Right lung (tissue), 2 donors: ENCODE measurements at regions not wholly inside any gene's neighbourhood (a gene's known extent, or its start where the extent isn't known, plus 50 kb on each side); places are given as distances from the start of the nearest gene placed in this dataset.
"Not testable (repeated sequence)": the region's sequence is repeated elsewhere in the genome, so short reads cannot be mapped to it uniquely, and the experiment has no call there.

Source experiments
- DNase-seq, 2 donors: peaks; one replicate each; pipeline ENCODE4 v3.0.0-alpha.2; 2013

GRCh38 chr12:24361877-24362580 lies 412.6 kb upstream of the SOX5 start:
- no peak for DNase-seq

DNA sequence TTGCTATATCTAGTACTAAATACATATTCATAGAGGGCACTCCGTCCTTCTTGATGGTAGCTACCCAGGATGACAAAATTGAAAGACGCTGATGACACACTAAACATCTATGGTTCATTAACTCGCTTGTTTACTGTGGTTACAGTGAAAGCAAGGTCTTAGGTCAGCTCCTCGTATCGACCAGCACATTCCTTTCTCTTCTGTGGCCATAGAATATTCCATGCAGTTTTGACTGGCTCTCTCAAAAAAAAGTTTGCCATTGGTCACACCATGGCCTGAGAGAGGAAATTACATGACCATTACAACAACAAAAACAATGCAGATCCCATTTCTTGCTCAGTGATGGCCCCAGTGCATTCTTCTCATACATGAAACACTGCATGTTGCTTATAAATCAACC lies 411.4 kb upstream of the SOX5 start:
- no peak for DNase-seq

GRCh38 chr12:24360461-24360860 lies 411.0 kb upstream of the SOX5 start:
- no peak for DNase-seq

DNA sequence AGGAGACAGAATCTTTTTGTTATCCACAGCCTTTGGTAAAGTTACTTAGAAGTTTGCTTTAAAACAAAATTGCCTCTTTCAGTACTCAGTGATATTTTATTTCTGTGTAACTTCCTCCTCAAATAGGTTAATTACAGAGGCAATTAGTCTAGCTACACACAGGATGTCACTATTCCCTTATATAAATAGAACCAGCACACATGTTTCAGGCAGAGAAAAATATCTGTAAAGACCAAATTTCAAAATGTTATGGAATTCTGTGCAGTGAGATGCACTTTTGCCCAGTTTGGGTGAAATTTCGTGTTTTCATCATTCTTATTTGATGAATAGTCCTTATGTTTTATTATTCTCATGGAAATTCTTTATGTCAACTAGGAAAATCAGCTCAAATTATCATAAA lies 410.6 kb upstream of the SOX5 start:
- no peak for DNase-seq

GRCh38 chr12:24359418-24359817 lies 409.9 kb upstream of the SOX5 start:
- DNase-seq = no peak

DNA sequence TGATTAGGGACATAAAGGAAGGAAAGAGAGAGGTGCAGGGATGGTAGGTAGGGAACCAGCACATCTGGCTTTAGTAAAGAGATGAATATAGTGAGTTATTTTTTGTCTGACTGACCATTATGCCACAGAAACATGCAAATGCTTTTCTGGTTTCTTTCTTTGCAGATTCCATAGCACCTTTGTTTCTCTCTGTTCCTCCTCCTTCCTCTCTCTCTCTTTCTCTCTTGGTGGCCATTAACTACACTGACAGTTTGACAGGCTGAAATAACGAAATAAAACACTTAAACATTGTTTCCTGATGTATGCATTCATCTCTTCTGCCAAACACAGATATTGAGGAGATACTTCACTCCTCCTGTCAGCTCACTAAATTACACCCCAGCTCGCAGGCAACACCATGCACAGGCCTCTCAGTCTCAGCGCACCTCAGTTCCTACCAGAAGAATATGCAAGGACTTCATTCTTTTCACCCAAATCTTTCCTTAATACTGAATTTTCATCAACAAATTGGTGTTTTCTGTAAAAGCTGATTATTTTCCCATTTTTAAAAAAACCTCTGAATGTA lies 406.9 kb upstream of the SOX5 start:
- no peak for DNase-seq

DNA sequence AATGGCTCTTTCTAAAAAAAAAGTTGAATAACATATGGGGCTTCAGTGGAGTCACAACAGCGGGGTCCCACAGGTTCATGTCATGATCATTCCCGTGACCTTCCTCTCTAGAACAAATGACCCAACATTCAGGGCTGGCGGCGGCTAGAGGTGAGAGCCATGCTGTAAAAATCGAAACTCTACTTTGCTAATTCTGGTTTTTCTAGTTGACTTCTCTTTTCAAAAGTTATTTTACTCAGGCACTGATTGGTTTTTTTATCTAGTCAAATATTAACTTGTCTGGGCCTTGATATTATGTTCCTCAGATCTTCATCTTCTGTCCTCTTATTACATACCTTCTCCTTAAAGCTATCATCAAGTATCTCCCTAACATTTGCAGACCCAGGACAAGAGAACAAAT lies 402.9 kb upstream of the SOX5 start:
- no peak for DNase-seq

- no peak for DNase-seq
Measured at GRCh38 chr12:24349051-24349799, 399.8 kb upstream of the SOX5 start.

DNA sequence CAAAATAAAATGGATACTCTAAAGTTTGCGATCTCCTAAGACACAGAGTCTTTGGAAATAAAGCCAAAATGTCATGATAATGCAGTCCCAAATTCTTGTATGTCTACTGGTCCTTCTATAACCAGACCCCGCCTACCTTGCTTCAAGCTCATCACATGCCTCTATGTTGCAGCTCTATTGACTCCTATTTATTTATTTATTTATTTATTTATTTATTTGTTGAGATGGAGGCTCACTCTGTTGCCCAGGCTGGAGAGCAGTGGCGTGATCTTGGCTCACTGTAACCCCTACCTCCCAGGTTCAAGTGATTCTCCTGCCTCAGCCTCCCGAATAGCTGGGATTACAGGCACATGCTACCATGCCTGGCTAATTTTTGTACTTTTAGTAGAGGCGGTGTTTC lies 398.7 kb upstream of the SOX5 start:
- not testable (repeated sequence) for DNase-seq

GRCh38 chr12:24328261-24328660 lies 378.8 kb upstream of the SOX5 start:
- DNase-seq = no peak

- no peak for DNase-seq
Measured at GRCh38 chr12:24325331-24325730, 375.9 kb upstream of the SOX5 start.

GRCh38 chr12:24307716-24308335 lies 358.4 kb upstream of the SOX5 start:
- peak; percentile 18 to 35 for DNase-seq

DNA sequence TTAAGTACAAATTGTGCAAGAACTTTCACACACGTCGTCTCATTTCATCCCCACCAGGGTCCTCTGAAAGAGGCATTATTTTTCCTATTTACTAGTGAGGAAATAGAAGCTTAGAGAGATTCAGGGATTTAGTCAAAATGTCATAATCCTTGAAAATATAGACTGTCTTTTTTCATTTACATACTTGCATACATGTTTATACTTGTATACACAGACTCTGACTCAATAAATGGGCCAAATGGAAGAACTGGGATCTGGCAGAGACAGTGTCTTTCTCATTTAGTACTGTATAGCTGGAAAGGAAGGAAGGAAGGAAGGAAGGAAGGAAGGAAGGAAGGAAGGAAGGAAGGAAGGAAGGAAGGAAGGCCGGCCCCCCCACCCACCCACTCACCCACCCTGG lies 357.7 kb upstream of the SOX5 start:
- no peak for DNase-seq

- no peak for DNase-seq
Measured at GRCh38 chr12:24306001-24306400, 356.5 kb upstream of the SOX5 start.

- no peak for DNase-seq
Measured at GRCh38 chr12:24304285-24304684, 354.8 kb upstream of the SOX5 start.

GRCh38 chr12:24302708-24303107 lies 353.2 kb upstream of the SOX5 start:
- DNase-seq = no peak

- no peak for DNase-seq
Measured at GRCh38 chr12:24297516-24297915, 348.0 kb upstream of the SOX5 start.

- DNase-seq = no peak
Measured at GRCh38 chr12:24293549-24293948, 344.1 kb upstream of the SOX5 start.

- no peak for DNase-seq
Measured at GRCh38 chr12:24287963-24288362, 338.5 kb upstream of the SOX5 start.

- no peak for DNase-seq
Measured at GRCh38 chr12:24285448-24285847, 336.0 kb upstream of the SOX5 start.

DNA sequence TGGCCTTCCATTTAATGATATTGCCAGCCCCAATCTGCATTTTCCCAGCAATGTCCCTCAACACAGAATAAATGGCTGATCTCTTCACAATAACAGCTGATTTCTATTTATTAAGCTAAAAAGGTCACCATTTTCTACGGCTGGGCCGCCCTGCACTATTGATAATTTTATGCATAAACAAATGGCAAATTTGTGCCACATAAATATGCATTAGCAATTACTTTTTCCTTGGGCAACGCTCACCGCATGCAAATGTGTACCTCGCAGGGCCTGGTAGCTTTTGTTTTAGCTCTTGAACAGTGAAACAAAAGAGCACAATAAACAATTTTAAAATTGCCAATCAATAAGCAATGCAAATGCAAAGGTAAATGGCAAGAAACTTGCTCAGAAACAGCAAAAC lies 331.9 kb upstream of the SOX5 start:
- DNase-seq = no peak

DNA sequence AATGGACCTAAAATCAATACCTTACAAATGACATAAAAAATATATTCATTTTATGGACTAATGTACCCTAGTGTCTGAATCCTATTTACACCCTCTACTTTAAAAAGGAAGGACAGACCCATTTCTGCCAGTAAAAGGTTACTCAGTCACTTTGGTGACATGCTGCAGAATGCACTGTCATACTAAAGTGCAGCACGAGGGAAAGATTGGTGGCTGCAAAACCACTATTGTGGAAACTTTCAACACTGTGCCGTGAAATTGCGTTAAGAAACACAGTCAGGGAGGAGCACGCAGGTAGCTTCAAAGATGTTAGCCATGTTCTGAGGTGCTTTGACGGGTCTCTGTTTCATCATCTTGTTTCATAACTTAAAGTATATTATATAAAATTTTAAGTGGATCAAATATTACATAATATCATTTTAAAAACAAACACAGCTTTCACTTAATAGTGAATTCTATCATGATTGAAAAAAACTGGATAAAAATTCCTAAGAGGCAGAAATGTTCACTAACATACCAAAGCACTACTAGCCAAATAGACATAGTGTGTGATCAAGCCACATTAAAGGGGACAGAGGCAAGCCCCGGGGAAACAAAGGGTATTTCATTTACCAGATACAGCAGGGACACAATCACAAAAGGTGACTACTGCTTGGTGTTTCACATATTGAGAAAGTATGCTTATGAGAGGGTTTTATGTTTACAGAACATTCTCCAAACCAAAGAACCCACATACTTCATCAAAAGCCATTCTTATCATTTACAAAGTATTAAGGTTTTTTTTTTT lies 330.8 kb upstream of the SOX5 start:
- no peak for DNase-seq
